ENCODE measurements at regions not wholly inside any gene's neighbourhood (a gene's known extent, or its start where the extent isn't known, plus 50 kb on each side); places are given as distances from the start of the nearest gene placed in this dataset.

- no peak for TF ChIP-seq CTCF (IDR thresholded peaks at IDR 0.05)
- TF ChIP-seq POLR2A (IDR thresholded peaks at IDR 0.05): no peak
- no peak for TF ChIP-seq EP300 (IDR thresholded peaks at IDR 0.05)
Observed at GRCh38 chr13:90187478-90188350, 1159.8 kb upstream of the MIR17HG start.

Data from ovary (tissue), 3 donors.